NCI-H128 (cell line): ENCODE measurements at regions not wholly inside any gene's neighbourhood (a gene's known extent, or its start where the extent isn't known, plus 50 kb on each side); places are given as distances from the start of the nearest gene placed in this dataset.

Source experiments
- DNase-seq: peaks from one replicate; lab custom pipeline; 2025; ENCODE audit not compliant: unreplicated experiment; lab: John Stamatoyannopoulos, UW

DNA sequence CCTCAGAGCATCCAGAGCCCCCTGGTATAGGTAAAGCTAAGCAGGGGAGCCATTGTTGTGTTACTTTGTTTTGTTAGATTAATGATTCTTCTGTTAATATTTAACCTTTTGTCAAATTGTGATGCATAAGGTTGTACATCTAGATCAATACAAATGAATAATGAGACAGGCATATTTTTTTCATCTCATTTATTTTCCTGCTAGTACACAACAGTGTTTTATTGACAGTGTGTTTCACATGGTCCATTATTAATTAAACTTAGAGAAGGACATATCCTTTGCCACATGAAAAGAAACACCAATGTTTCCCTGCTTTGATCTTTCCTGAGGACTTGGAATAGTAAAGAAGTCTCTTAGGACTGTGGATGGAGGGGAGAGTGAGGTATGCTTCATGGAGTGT lies 543.6 kb upstream of the CFAP20DC start:
- DNase-seq = no peak

DNA sequence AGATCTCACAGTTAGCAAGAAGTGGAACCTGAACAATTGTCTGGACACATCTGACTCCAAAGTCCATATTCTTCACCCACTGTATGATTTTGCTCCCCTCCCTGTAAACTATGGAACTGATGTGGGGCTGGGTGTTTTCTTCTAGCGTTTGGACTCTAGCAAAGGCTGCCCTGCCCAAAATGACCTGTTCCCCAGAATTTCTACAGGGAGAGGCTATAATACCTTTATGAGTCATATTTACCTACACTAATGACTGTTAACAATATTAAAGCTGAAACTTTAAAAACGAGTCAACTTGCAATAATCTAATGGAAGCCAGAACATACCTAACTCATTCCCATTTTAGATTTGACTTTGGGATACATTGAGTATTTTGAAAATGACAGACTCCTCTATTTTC lies 531.2 kb upstream of the CFAP20DC start:
- no peak for DNase-seq

DNA sequence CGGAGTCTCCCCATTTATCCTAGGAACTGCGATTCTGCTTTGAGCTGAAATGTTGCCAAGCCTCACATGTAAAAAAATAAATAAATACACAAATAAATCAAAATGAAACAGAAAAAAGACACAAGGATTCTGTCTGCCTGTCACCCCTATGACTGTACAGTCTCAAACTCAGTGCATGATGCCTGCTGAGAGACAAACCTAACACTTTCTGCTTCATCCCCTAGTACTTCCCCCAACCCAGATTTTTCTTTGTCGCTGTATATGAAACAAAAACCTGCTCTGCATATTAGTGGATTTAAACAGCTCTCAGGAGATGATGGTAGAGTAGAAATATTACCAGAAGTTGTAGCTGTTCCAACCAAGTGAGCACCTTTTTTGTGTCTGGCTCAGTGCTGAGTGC lies 530.7 kb upstream of the CFAP20DC start:
- DNase-seq = no peak

DNA sequence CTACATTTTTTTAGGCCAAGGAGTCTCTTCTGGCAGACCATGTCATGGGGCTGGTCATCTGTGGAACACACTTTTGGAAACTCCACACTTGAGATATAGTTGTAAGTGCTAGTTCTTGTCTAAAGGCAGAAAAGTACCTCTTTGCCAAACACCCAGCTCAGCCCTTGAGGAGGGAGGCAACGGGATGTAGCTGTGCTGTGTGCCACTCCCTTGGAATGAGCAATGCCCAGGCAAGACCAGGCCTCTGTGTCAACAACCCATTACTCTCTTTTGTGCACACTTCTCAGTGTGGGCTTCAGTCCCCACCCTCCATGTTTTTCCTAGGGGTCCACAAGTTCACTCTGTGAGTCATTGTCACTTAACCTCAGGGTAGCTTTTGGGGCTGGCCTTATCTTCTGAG lies 528.3 kb upstream of the CFAP20DC start:
- DNase-seq = no peak

DNA sequence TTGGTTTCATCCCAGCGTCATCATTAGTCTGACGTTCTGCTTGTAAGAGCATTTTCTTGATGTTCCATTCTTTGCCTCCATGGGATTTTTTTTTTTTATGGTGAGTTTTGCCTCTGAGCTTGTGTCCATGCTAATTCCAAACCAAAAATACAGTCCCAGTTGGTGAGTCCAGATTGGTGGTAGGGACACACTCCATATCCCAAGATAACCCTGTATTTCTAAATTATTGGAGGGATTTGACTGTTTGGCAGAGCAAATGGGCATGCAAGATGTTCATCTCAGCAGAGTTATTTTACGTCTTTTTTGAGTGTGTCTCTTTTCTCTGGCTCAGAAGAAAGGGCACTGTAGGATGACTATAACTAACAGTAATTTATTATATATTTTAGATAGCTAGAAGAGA lies 526.8 kb upstream of the CFAP20DC start:
- no peak for DNase-seq

DNA sequence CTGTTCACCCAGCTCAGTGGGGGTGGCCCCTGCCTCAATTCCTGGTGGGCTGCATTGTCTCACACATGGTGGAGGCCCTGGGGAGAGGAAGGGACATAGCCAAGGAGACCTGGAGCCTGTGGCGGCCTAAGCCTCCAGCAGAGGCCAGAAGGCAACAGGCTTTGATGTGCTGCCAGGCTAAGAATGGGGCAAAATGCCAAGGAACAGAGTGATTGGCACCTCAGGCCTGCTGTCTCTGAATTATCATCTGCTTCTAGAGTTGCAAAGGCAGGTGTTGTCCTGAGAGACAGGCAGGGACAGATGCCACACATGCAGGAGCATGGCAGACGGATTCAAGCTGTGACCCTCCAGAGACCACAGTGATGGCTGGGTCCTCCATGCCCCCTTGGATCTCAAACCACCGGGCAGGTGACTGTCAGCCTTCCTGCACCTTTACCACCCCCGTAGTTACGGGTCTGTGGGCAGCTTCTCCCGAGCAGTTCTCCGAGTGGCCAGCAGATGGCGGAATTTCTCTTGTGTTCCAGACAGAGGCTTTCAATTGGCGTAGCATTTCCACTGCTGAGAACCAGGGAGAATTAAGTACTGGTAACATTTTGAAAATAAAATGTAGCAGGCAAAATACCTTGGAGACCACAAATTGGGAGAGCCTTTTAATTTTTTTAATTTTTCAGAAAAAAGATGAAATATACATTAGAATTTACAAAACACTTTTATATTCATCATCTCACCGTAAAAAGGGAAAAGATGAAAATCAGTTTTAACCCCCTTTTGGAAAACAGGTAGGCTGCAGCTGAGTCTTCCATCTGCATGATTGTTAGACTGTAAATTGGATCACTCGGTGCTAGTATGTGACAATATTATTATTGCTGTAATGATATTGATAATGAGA lies 525.5 kb upstream of the CFAP20DC start:
- peak; percentile 66 for DNase-seq

DNA sequence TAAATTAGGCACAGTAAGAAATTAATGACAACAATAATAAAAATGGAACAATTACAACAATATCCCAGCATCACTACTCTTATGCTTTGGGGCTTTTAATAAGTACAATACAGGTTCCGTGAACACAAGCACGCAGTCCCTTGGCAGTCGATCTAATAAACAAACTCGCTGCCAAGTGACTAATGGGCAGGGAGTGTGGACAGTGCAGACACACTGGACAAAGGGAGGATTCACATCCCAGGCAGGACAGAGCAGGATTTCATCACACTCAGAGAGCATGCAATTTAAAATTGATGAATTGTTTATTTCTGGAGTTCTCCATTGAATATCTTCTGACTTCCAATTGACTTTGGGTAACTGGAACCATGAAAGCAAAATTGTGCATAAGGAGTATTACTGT lies 524.1 kb upstream of the CFAP20DC start:
- no peak for DNase-seq

DNA sequence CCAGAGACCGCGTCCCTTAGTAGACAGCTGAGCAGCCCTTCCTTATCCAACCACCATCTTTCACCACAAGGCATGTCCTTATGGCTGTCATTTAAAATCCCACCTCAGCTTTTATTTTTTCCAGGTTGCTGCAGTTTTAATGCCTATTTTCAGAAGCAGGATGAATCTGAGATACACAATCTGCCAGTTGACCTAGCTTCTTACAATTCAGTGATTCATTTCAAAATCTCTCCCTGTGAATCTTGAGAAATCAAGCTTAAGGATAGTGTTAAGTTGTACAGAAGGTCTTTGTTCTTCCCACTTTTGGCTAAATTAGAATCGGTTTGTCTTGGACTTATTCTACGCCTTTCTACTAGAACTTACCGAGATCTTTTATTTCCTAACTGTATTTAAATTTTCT lies 522.3 kb upstream of the CFAP20DC start:
- no peak for DNase-seq

DNA sequence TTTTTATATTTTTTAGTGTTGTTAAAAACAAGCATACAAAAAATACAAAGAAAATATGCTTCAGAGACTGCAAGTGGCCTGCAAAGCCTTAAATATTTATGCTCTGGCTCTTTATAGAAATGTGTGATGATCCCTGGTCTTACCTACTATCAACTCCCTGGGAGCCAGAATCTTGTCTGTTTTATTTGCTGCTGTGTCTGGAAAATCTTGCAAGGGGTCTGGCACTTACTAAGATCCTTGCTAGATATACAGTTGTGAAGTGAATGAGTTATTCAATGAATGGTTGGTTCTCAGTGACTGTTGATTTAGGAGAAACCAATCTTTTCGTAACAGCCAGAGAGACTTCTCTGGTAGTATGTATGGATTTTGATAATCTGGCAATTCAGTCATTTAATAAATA lies 521.0 kb upstream of the CFAP20DC start:
- DNase-seq = no peak

DNA sequence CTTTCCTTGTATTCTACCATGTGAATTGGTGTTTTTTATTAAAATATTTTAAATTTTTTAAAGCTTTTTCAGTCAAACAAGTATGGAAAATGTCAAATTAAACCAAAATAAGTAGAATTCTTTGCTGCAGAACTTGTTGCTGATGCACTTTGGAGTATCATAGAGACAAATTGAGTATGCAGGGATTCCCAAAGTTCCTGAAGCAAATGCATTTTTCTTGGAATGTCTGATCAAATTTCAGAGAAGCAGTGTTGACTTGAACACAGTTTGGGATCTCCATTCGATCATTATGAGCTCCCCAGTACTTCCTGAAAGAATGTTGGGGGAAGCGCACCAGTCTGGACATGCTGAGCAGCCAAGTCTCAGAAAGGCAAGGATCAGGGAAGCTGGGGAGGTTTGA lies 517.8 kb upstream of the CFAP20DC start:
- no peak for DNase-seq

DNA sequence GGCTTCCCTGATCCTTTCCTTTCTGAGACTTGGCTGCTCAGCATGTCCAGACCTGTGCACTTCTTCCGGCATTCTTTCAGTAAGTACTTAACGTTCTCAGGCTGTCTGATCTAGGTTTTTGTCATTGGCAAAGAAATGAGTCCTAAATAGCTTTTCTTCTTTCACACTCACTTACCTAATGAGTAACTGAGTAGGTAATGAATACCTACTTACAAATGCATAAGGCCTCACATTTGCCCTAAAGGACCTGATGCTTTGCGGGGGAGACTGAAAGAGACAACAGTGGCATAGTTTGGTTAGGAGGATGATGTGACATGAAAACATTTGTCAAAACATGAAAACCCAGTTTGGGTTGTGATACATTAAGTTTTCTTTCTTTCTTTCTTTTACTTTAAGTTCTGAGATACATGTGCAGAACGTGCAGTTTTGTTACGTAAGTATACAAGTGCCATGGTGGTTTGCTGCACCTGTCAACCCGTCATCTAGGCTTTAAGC lies 516.7 kb upstream of the CFAP20DC start:
- no peak for DNase-seq

DNA sequence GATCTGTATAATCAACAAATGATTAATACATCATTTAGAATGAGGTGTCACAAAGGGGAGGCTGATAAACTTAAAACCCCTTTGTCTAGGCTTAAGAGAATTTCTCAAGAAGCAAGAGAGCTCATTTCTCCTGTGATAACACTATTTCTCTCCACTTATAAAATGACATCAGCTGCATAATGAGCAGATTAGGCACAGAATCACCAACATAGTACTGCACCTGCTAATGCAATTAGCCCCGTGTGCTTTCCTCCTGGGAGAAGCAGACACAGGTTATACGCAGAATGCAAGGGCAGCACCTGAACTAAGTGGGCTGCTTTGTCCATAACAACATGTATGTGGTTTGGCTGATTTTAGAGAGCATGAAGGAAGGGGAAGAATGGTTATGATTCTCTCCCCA lies 515.3 kb upstream of the CFAP20DC start:
- DNase-seq = no peak

DNA sequence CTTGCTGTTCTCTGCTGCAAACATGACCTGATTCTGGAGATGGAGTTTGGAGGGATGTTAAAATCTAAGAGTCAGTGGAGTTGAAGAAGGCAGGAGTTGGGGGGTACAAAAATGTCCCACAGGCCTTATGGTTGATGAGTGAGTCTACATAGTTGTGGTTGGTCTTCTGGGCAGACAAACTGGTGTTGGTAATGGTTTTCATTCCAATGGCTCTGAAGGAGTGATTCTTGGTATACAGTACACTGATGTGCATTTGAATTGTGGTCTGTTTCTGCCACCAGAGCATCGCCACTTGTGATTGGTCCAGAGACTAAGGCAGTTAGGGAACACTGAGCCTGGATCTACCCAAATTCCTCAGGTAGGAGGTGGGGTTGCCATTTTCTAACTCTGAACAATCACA lies 514.1 kb upstream of the CFAP20DC start:
- no peak for DNase-seq

DNA sequence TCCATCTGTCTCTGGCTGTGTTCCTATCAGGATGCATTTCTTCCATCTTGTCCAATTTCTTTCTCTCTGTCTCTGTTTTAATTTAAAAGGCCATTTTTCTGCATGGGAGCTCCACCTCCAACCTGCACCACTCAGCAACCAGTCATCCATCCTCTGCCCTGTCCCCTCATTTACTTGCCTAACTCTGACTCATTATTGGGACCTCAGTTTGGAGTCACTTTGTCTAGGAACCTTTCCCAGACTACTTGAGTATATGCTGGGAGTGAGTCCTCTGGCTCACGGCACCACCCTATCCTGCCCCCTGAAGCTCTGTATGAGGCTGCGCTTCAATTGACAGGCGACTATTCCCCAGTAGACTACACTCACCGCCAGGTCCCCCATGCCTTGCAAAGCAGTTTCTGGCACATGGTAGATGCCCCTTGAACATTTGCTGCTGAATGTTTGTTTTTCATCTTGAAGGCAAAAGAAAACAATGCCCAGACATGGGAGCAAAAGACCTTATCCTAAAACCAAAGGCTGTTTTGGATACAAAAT lies 513.3 kb upstream of the CFAP20DC start:
- no peak for DNase-seq

DNA sequence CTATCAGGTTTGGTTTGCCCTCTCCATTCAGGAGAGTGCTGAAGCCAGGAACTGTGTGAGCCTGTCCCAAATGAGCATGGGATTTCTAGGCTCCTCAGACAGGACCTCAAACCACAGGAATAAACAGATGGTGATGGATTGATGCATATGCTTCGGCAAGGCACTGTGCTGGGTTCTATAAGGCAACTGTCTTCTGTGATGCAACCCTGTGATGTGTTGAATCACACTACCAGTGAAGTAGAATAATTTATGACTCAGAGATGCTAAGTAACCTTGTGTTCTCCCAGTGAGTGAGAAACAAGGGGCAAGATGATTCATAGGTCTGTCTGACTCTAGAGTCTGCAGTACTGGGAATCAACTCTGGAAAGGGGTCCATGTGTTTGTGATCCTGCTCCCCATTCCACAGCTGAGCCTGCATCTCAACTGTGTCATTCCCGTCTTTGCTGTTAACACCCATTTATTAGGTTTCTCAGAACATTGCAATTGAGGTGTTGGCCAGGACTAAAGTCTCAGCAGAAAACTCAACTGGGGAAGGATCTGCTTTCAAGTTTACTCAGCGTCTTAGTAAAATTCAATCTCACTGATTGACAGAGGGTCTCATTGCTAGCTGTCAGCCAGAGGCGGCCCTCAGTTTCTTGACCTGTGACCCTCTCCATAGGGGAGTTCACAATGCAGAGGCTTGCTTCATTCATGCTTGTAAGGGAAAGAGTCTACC lies 510.1 kb upstream of the CFAP20DC start:
- no peak for DNase-seq

DNA sequence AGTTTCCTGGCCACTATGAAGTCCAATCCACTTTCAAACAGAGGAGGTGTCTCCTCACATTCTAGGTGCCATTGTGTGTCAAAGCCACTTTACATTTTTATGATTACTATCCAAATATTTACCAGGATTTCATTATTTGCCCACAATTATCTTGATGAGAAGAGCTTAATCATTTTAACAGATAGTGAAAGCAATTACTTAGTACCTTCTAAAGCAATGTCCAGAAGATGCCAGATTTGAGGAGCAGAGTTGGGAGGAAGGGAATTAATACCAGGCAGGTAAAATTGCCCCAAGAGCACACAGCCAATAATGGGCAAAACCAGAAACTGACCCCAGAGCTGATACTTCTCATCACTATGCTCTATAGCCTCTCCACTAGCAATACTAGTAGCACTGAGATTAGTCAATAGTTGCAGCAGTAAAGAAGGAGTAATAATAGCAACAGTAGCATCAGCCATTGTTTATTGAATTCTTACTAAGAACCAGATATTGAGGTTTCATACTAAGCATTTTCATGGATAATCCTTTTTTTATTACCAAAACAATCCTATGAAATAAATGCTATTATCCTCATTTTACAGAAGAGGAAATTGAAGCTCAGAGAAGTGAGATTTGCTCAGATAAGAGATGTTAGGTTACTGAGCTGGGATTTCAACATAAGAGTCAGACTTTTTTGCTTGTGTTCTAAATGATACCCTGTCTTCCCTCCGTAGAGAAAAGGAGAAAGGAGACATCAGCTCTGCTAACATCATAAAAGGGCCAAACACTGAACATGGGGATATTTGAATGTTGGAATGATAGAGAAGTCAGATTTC lies 509.3 kb upstream of the CFAP20DC start:
- DNase-seq = no peak

DNA sequence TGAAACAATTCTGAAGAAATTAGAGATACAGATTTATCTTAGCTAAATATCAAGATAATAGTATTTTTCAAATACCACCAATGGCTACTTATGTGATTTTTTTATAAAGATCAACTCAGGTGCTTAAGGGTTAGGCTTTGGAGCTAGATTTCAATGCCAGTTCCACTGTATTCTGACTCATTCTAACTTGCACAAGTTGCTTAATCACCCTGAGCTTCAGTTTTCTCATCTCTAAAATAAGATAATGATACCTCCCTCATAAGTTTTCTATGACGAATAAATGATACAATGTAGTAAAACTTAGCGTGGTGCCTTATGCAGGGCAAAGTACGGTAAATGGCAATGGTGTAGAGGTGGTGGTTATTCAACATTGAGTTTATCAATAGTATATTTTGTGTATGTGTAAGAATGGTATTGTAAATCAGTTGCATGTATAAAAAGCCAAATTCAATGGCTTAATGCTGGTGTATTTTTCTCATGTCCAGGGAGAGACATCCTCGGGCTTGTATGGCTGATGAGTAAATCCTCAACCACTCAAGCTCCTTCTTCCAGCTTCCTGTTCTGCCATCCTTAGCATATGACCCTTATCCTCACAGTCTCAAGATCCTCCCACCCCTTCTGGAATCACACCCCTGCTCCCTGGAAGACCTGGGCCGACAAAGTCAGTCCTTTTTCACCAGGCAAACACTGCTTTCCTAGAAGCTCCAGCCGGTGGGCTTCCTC lies 505.9 kb upstream of the CFAP20DC start:
- DNase-seq = no peak

DNA sequence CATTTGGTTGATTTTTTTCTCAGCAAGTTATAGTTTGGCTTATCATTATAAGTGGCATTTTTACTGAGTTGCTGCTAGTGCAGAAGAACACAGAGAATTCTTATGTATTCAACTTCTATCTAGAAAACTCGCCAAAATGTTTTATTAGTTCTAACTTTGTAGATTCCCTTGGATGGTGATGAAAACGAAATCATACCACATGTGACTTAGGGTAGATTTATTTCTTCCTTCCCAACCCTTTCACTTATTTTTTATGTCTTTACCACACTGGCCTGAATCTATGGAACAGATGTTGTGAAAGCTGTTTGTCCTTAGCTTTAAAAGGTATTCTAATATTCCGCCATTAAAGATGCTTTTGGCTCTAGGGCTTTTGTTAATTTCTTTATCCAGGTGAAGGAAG lies 503.3 kb upstream of the CFAP20DC start:
- no peak for DNase-seq

DNA sequence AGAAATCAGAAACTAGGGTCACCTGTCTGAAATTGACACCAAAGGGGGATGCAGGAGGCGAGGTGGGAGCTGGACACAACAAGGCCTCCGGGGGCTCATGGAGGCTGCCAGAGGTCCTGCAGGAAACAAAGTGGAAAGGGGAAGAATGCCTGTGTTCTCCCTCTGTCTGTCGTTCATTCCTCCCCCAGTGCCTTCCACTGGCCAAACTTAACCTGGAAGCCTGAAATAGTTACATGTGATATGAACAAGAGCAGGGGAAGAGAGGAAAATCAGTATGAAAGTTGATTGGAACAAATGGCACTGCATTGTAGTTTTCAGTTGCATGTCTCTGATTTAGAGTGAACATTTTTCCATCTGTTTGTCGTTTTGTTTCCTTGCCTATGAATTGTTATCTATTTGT lies 502.0 kb upstream of the CFAP20DC start:
- no peak for DNase-seq

DNA sequence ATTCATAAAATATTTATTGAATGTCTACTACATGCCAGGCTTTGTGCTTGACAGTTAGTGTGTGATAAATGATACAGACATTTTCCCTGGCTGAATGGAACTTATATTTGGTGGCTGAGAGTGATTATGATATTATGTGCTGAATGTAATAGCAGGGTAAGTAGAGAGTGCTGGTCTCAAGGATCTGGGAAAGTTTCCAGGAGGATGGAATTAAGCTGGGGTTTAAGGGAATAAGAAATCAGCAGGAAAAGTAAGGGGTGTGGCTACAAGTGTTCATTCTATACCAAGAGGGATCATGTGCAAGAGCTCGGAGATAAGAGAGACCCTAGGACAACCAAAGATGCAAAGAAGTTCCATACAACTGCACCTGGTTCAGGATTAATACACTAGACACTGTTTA lies 500.1 kb upstream of the CFAP20DC start:
- no peak for DNase-seq

DNA sequence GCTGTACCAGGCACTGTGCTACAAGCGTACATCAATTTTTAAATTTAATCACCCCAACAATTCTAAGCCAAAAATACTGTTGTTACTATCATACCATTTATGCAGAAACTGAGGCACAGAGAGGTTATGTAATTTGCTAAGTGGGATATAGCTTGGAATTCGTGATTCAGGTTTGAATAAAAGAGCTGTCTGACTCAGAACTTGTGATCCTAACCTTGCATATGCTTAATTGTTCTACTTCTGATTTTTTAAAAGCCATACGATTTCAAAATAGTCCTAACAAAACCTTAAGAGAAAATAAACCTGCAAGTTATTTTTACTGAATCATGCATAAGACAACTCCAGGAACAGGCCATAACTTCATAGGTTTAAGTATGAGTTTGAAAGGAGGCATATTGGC lies 498.0 kb upstream of the CFAP20DC start:
- DNase-seq = no peak
